ENCODE measurements at regions not wholly inside any gene's neighbourhood (a gene's known extent, or its start where the extent isn't known, plus 50 kb on each side); places are given as distances from the start of the nearest gene placed in this dataset.
"Not testable (repeated sequence)": the region's sequence is repeated elsewhere in the genome, so short reads cannot be mapped to it uniquely, and the experiment has no call there.

- no peak for TF ChIP-seq CTCF (conservative IDR thresholded peaks at IDR 0.05; ENCODE audit: low read depth)
- CTCF ChIA-PET: no interaction called here
- POLR2A ChIA-PET (ENCODE audit: low non-redundant PET): no interaction called here
- DNase-seq (ENCODE audit: low spot score): no peak
- H3K27ac ChIP-seq: no peak overlapping the region
Measured at GRCh38 chr4:18103876-18104605, 82.5 kb upstream of the LCORL start.

GRCh38 chr4:18100657-18101056, 79.1 kb upstream of the LCORL start:
- CTCF ChIA-PET: no interaction called here
- no peak for DNase-seq (ENCODE audit: low spot score)
- no peak overlapping the region for H3K27ac ChIP-seq
- TF ChIP-seq CTCF (conservative IDR thresholded peaks at IDR 0.05; ENCODE audit: low read depth): no peak
- POLR2A ChIA-PET (ENCODE audit: low non-redundant PET): no interaction called here

GRCh38 chr4:18090447-18090846, 68.9 kb upstream of the LCORL start:
- H3K27ac ChIP-seq; CTCF ChIA-PET; POLR2A ChIA-PET (ENCODE audit: low non-redundant PET); DNase-seq (ENCODE audit: low spot score): not testable (repeated sequence)

GRCh38 chr4:18082236-18082635, 60.7 kb upstream of the LCORL start:
- ChIA-PET CTCF (no interaction called here), POLR2A (ENCODE audit: low non-redundant PET) (no interaction called here)
- DNase-seq (ENCODE audit: low spot score): no peak
- no peak overlapping the region for H3K27ac ChIP-seq
- no peak for TF ChIP-seq CTCF (conservative IDR thresholded peaks at IDR 0.05; ENCODE audit: low read depth)

- ChIA-PET POLR2A (ENCODE audit: low non-redundant PET) (interaction anchor here (0.6 kb wide), 1 partner anchor 271 kb away, joined by 3 read pairs; the partner anchor contains the start of gene DCAF16), CTCF (interaction anchor here (0.6 kb wide), 1 partner anchor 1000 kb away, joined by 5 read pairs; no protein-coding TSS in a partner anchor)
- no peak for DNase-seq (ENCODE audit: low spot score)
- TF ChIP-seq CTCF (conservative IDR thresholded peaks at IDR 0.05; ENCODE audit: low read depth): no peak
- H3K27ac ChIP-seq: no peak overlapping the region
Measured at GRCh38 chr4:18081708-18082107, 60.2 kb upstream of the LCORL start.

- ChIA-PET POLR2A (ENCODE audit: low non-redundant PET) (no interaction called here), CTCF (no interaction called here)
- no peak for TF ChIP-seq CTCF (conservative IDR thresholded peaks at IDR 0.05; ENCODE audit: low read depth)
Measured at GRCh38 chr4:18077808-18078207, 56.3 kb upstream of the LCORL start.

GRCh38 chr4:18075823-18076433, 54.4 kb upstream of the LCORL start:
- TF ChIP-seq CTCF (conservative IDR thresholded peaks at IDR 0.05; ENCODE audit: low read depth): 0 out of 2 replicates have a peak, but pooled peaks have one; percentile 10
- ChIA-PET POLR2A (ENCODE audit: low non-redundant PET) (no interaction called here), CTCF (interaction anchor here (0.6 kb wide), 1 partner anchor 1283 kb away, joined by 3 read pairs; no protein-coding TSS in a partner anchor)
- no peak for DNase-seq (ENCODE audit: low spot score)
- H3K27ac ChIP-seq: no peak overlapping the region

More at GRCh38 chr4:18077808-18078207, 56.3 kb upstream of the LCORL start:
- no peak overlapping the region for H3K27ac ChIP-seq
- no peak for DNase-seq (ENCODE audit: low spot score)
